GM23248 (cell line): ENCODE measurements at regions not wholly inside any gene's neighbourhood (a gene's known extent, or its start where the extent isn't known, plus 50 kb on each side); places are given as distances from the start of the nearest gene placed in this dataset.
A peak's percentile ranks its signal among the peaks of the same experiment; 100 is the strongest.
"Not testable (repeated sequence)": the region's sequence is repeated elsewhere in the genome, so short reads cannot be mapped to it uniquely, and the experiment has no call there.

Experiments used
- DNase-seq: peaks from one replicate; pipeline ENCODE4 v3.0.0-alpha.2; 2015
- H2AFZ ChIP-seq: fragments of 200-600 bp; sonication (generic); 2 replicates; pipeline ENCODE4 v1.6.1; 2016; ENCODE audit warnings: antibody characterized with exemption
- H3F3A ChIP-seq: fragments of 200-600 bp; sonication (generic); 2 replicates; pipeline ENCODE4 v1.6.1; 2016; ENCODE audit warnings: mild to moderate bottlenecking, antibody characterized with exemption, mixed run types; ENCODE audit not compliant: insufficient read depth
- H3K27ac ChIP-seq: fragments of 200-600 bp; sonication (generic); 2 replicates; pipeline ENCODE4 v1.5.1; 2016; ENCODE audit warnings: mild to moderate bottlenecking
- H3K27me3 ChIP-seq: fragments of 200-600 bp; sonication (generic); replicated peaks from 2 replicates; pipeline ENCODE4 v1.6.1; 2016; ENCODE audit warnings: mild to moderate bottlenecking; ENCODE audit not compliant: insufficient read depth
- H3K36me3 ChIP-seq: fragments of 200-600 bp; sonication (generic); 2 replicates; pipeline ENCODE4 v1.6.1; 2016; ENCODE audit warnings: low read depth, mild to moderate bottlenecking
- H3K4me1 ChIP-seq: fragments of 200-600 bp; sonication (generic); 2 replicates; pipeline ENCODE4 v1.6.1; 2016; ENCODE audit warnings: mild to moderate bottlenecking; ENCODE audit not compliant: insufficient read depth
- H3K4me2 ChIP-seq: fragments of 200-600 bp; sonication (generic); one replicate; pipeline ENCODE4 v1.6.1; 2016; ENCODE audit warnings: mild to moderate bottlenecking; ENCODE audit not compliant: unreplicated experiment
- H3K4me3 ChIP-seq: fragments of 200-600 bp; sonication (generic); 2 replicates; pipeline ENCODE4 v1.5.1; 2016; ENCODE audit warnings: mild to moderate bottlenecking
- H3K79me2 ChIP-seq: fragments of 200-600 bp; sonication (generic); 2 replicates; pipeline ENCODE4 v1.6.1; 2016; ENCODE audit warnings: mild to moderate bottlenecking; ENCODE audit not compliant: insufficient read depth
- H3K9ac ChIP-seq: fragments of 200-600 bp; sonication (generic); 2 replicates; pipeline ENCODE4 v1.6.1; 2016; ENCODE audit warnings: mild to moderate bottlenecking
- H3K9me2 ChIP-seq: fragments of 200-600 bp; sonication (generic); 2 replicates; pipeline ENCODE4 v1.6.1; 2016; ENCODE audit warnings: mixed run types, mild to moderate bottlenecking, moderate library complexity; ENCODE audit not compliant: insufficient read depth
- H3K9me3 ChIP-seq: fragments of 200-600 bp; sonication (generic); one replicate; pipeline ENCODE4 v1.6.1; 2017; ENCODE audit warnings: low read depth
- H4K20me1 ChIP-seq: fragments of 200-600 bp; sonication (generic); 2 replicates; pipeline ENCODE4 v1.6.0; 2016; ENCODE audit not compliant: insufficient read depth
- EZH2 ChIP-seq: fragments of 200-600 bp; sonication (generic); IDR thresholded peaks from 2 replicates; pipeline ENCODE4 v1.6.1; 2018; ENCODE audit warnings: antibody characterized with exemption, mild to moderate bottlenecking; ENCODE audit not compliant: insufficient read depth, poor library complexity, severe bottlenecking
- EZH2phosphoT487 ChIP-seq: fragments of 200-600 bp; sonication (generic); IDR thresholded peaks from 2 replicates; pipeline ENCODE4 v1.6.1; 2018; ENCODE audit warnings: antibody characterized with exemption, moderate library complexity, mild to moderate bottlenecking, low read depth; ENCODE audit not compliant: insufficient read depth
- WGBS, 2 experiments: methylation state at CpG; one replicate each; pipeline ENCODE4 v1.1.6; 2015 to 2017; ENCODE audit warnings: low lambda C conversion rate in 2 of 2, low coverage in 1 of 2; ENCODE audit errors: missing lambda C conversion rate in 2 of 2; 5-methylcytosine and 5-hydroxymethylcytosine counted together
- in situ Hi-C: fragments of 300-500 bp; cut with MboI; formaldehyde crosslinking; loops from 2 replicates; pipeline ENCODE4 v1.15.0; 2020

DNA sequence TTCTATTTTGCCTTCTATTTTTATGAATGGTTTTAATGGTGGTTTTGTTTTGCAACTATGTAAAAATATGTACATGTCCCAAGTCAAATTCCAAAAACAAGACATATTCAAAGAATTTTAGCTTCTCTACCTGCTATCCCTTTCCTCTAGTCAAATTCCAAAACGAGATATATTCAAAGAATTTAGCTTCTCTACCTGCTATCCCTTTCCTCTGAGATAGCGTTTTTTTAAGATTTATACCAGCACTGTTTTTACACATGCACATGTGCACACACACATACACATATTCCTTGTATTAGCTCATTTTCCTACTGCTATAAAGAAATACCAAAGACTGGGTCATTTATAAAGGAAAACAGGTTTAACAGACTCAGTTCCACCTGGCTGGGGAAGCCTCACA is 199.1 kb upstream of the ARL4C start:
- Histone ChIP-seq H3K9me2 (no peaks in the 10 kb centered on the region), H3K4me1 (peaks cover 23% of the 10 kb centered on the region), H3K4me3 (no peak overlapping the region), H3K79me2 (no peaks in the 10 kb centered on the region), H4K20me1 (no peaks in the 10 kb centered on the region), H3K9me3 (no peaks in the 10 kb centered on the region), H3K27ac (no peak overlapping the region), H2AFZ (no peak overlapping the region), H3K4me2 (no peak overlapping the region), H3K9ac (no peak overlapping the region), H3F3A (peaks cover 11% of the 10 kb centered on the region; the same call in 1 of the 2 replicates), H3K36me3 (no peaks in the 10 kb centered on the region), H3K27me3 (no peaks in the 10 kb centered on the region)
- TF ChIP-seq EZH2 = no peak
- TF ChIP-seq EZH2phosphoT487 = no peak
- 72 to 78% methylated on average over 2 of the region's 2 CpGs for WGBS, 2 experiments
- DNase-seq = no peak
- in situ Hi-C loops = no loop called here

DNA sequence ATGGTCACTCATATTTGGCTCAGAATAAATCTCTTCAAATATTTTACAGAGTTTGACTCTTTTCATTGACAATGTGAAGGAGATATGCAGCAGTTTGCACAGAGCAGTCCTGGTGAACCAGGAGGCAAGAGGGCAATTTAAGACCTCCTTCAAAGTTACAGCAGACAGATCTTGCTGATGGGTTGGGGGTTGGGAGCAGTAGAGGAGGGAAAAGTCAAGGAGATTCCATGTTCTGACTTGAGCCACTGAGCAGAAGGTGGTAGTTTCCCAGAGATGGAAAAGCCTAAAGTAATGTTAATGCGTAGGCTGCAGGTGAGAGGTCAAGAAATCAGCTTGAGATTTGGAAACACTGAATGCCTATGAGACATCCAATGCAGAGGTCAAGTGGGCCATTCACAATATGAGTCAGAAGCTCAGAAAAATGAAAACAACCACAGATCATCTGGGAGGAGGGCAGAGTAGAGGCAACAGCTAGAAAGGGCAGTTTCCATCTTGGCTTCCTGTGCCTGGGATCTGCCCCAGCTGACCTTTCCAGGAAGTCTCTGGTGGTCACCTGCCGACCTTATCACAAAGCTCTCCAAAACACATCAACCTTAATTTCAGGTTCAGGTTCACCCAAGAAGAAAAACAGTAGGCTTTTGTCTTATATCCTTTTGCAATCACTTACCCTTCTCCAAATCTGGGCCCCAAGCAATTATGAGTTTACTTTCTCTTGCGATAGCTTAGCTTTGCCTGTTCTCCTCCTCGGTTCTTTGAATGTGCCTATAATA is 197.5 kb upstream of the ARL4C start:
- Histone ChIP-seq H3K9me2 (no peaks in the 10 kb centered on the region), H3K79me2 (no peaks in the 10 kb centered on the region), H2AFZ (no peak overlapping the region), H4K20me1 (no peaks in the 10 kb centered on the region), H3K27me3 (no peaks in the 10 kb centered on the region), H3K36me3 (no peaks in the 10 kb centered on the region), H3F3A (peaks cover 11% of the 10 kb centered on the region; the same call in 1 of the 2 replicates), H3K9me3 (no peaks in the 10 kb centered on the region), H3K4me3 (no peak overlapping the region), H3K4me2 (peak overlapping the region; percentile 33), H3K4me1 (peaks cover 27% of the 10 kb centered on the region), H3K27ac (peak overlapping the region; percentile 20; the same call in 1 of the 2 replicates), H3K9ac (no peak overlapping the region)
- in situ Hi-C loops = no loop called here
- TF ChIP-seq EZH2phosphoT487 (no peak), EZH2 (no peak)
- DNase-seq = peak; percentile 79
- WGBS, 2 experiments = 54 to 63% methylated on average over 4 of the region's 4 CpGs

DNA sequence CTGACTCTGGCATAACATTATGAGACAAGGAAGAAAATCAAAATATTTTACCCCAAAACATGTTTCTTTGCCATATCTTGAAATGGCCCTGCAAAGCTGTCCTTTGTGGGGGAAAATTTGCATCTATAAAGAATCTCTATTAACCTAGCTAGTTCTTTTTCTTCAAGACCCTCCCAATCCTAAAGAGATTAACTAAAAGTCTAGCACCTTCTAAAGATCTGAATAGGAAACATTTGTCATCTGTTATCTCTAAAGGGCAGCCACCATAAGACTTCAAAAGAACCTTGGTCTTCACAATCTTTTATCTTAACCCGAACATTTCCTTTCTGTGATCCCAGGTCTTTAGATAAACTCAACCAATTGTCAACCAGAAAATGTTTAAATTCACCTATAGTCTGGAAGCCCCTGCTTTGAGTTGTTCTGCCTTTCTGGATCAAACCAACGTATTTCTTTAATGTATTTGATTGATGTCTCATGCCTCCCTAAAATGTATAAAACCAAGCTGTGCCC is 196.9 kb upstream of the ARL4C start:
- H4K20me1 ChIP-seq, in situ Hi-C loops, H3K27me3 ChIP-seq, H3K9ac ChIP-seq, H2AFZ ChIP-seq, DNase-seq, H3K4me3 ChIP-seq, H3K27ac ChIP-seq, H3K79me2 ChIP-seq, H3K9me3 ChIP-seq, H3K36me3 ChIP-seq, H3K9me2 ChIP-seq: not testable (repeated sequence)
- H3K4me1 ChIP-seq = peaks cover 27% of the 10 kb centered on the region
- peak overlapping the region; percentile 33 for H3K4me2 ChIP-seq
- peaks cover 11% of the 10 kb centered on the region; the same call in 1 of the 2 replicates for H3F3A ChIP-seq
- WGBS, 2 experiments = 72 to 80% methylated on average over 2 of the region's 2 CpGs

- 78 to 85% methylated on average over 6 of the region's 6 CpGs for WGBS, 2 experiments
- H3K9me3 ChIP-seq, H4K20me1 ChIP-seq, H3K9ac ChIP-seq, H3K4me3 ChIP-seq, H3K27me3 ChIP-seq, H3K79me2 ChIP-seq, H3K27ac ChIP-seq, H3K9me2 ChIP-seq, H3K36me3 ChIP-seq, H2AFZ ChIP-seq, H3K4me2 ChIP-seq, in situ Hi-C loops, DNase-seq: not testable (repeated sequence)
- Histone ChIP-seq H3F3A (peaks cover 11% of the 10 kb centered on the region; the same call in 1 of the 2 replicates), H3K4me1 (peaks cover 27% of the 10 kb centered on the region)
These were observed 196.3 kb upstream of the ARL4C start for GRCh38 chr2:234693191-234693590.
